Erythroblast (primary cell): ENCODE measurements at regions not wholly inside any gene's neighbourhood (a gene's known extent, or its start where the extent isn't known, plus 50 kb on each side); places are given as distances from the start of the nearest gene placed in this dataset.

Source experiments
- GATA1 ChIP-seq: IDR thresholded peaks from 2 replicates; pipeline ENCODE4 v1.6.1; 2011; ENCODE audit warnings: low read depth, mild to moderate bottlenecking, control low read depth, low read length, moderate library complexity
- POLR2A ChIP-seq: IDR thresholded peaks from 2 replicates; pipeline ENCODE4 v1.6.1; 2011; ENCODE audit warnings: mild to moderate bottlenecking, low read length

DNA sequence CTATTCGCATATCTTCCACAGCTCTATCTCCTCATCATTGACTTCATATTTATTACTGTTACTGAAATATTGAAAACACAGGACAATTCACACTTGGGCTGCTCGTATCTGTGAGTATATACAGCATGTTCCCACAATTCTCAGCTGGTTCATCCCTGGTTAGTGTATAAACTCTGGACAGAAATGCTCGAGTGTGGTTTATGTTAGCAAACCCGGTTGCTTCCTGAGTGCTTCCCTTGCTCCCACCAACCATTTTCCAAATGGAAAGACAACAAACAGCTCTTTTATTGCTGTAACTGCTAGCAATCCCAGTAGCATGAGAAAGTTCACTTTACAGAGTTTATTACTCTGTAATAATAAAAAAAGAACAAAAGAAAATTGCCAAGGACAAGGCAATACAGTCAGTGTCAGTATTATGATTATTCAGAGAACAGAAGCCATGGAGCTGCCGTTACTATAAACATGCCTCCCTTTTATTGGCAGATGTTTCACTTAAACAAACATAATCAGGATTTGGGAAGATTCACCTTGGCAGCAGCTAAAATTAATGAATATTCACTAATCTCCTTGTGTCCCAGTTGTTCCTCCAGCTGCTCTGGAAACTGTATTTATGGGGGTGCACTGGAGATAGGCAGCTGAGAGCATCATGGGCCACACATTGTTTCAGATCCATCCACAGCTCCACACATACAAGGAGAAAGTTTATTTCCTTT, 134.1 kb upstream of the GUCY1A1 start:
- TF ChIP-seq POLR2A: no peak
- TF ChIP-seq GATA1: no peak
